Mesenchymal stem cell (in vitro differentiated cells and primary cell): ENCODE measurements at regions not wholly inside any gene's neighbourhood (a gene's known extent, or its start where the extent isn't known, plus 50 kb on each side); places are given as distances from the start of the nearest gene placed in this dataset.
A peak's percentile ranks its signal among the peaks of the same experiment; 100 is the strongest.

Experiments
- DNase-seq: peaks from one replicate; pipeline ENCODE4 v3.0.0-alpha.2; 2013
- H2AFZ ChIP-seq: one replicate; pipeline ENCODE4 v1.6.1; 2013; ENCODE audit warnings: low read depth, mild to moderate bottlenecking, control low read depth, inconsistent platforms, low read length, moderate library complexity
- H2AK5ac ChIP-seq: 2 replicates; pipeline ENCODE4 v1.6.1; 2013; ENCODE audit warnings: low read length, moderate library complexity, mild to moderate bottlenecking, inconsistent platforms; ENCODE audit not compliant: severe bottlenecking
- H2BK120ac ChIP-seq: one replicate; pipeline ENCODE4 v1.6.1; 2013; ENCODE audit warnings: low read depth, mild to moderate bottlenecking, inconsistent platforms, low read length, moderate library complexity
- H2BK12ac ChIP-seq, 2 experiments: one replicate each; pipeline ENCODE4 v1.6.1; 2013; ENCODE audit warnings: inconsistent platforms in 2 of 2, low read length in 2 of 2, mild to moderate bottlenecking in 2 of 2, moderate library complexity in 2 of 2, control low read depth in 1 of 2
- H2BK15ac ChIP-seq: one replicate; pipeline ENCODE4 v1.6.1; 2013; ENCODE audit warnings: mild to moderate bottlenecking, low read depth, inconsistent platforms; ENCODE audit not compliant: poor library complexity, severe bottlenecking
- H2BK5ac ChIP-seq: 2 replicates; pipeline ENCODE4 v1.6.1; 2013; ENCODE audit warnings: low read depth, mild to moderate bottlenecking, low read length, control low read depth, inconsistent platforms; ENCODE audit not compliant: poor library complexity, severe bottlenecking
- H3K14ac ChIP-seq, 2 experiments: one replicate each; pipeline ENCODE4 v1.6.1; 2013; ENCODE audit warnings: inconsistent platforms in 2 of 2, low read length in 2 of 2, control low read depth in 1 of 2, mild to moderate bottlenecking in 1 of 2, moderate library complexity in 1 of 2
- H3K18ac ChIP-seq, 2 experiments: one replicate each; pipeline ENCODE4 v1.6.1; 2013; ENCODE audit warnings: inconsistent platforms in 2 of 2, low read length in 2 of 2, control low read depth in 1 of 2, low read depth in 1 of 2, mild to moderate bottlenecking in 1 of 2
- H3K23ac ChIP-seq, 2 experiments: one replicate each; pipeline ENCODE4 v1.6.1; 2013; ENCODE audit warnings: inconsistent platforms in 2 of 2, low read length in 2 of 2, mild to moderate bottlenecking in 2 of 2, moderate library complexity in 2 of 2, control low read depth in 1 of 2
- H3K27ac ChIP-seq: 2 replicates; pipeline ENCODE4 v1.5.1; 2013; ENCODE audit warnings: mild to moderate bottlenecking, moderate library complexity, low read length, control low read depth, inconsistent platforms; ENCODE audit not compliant: poor library complexity, severe bottlenecking
- H3K27me3 ChIP-seq, 2 experiments: 2 replicates each; pipeline versions ENCODE4 v1.6.1 to v1.7.0; 2013; ENCODE audit warnings: low read length in 2 of 2, mild to moderate bottlenecking in 2 of 2, moderate library complexity in 2 of 2, control low read depth in 1 of 2, inconsistent platforms in 1 of 2; ENCODE audit not compliant: control insufficient read depth in 1 of 2, insufficient read depth in 1 of 2
- H3K36me3 ChIP-seq, 2 experiments: 2 replicates each; pipeline versions ENCODE4 v1.6.1 to v1.7.0; 2013; ENCODE audit warnings: low read length in 2 of 2, control low read depth in 1 of 2, inconsistent platforms in 1 of 2, low read depth in 1 of 2, mild to moderate bottlenecking in 1 of 2; ENCODE audit not compliant: insufficient read depth in 2 of 2, control insufficient read depth in 1 of 2
- H3K4ac ChIP-seq, 2 experiments: one replicate each; pipeline ENCODE4 v1.6.1; 2013; ENCODE audit warnings: inconsistent platforms in 2 of 2, low read length in 2 of 2, mild to moderate bottlenecking in 2 of 2, moderate library complexity in 2 of 2, control low read depth in 1 of 2, low read depth in 1 of 2
- H3K4me1 ChIP-seq: 2 replicates; pipeline ENCODE4 v1.6.1; 2013; ENCODE audit warnings: low read depth, low read length, control low read depth; ENCODE audit not compliant: control insufficient read depth, insufficient read depth
- H3K4me2 ChIP-seq: 2 replicates; pipeline ENCODE4 v1.6.1; 2013; ENCODE audit warnings: low read length, mild to moderate bottlenecking, inconsistent platforms; ENCODE audit not compliant: poor library complexity, severe bottlenecking
- H3K4me3 ChIP-seq, 2 experiments: 2 replicates each; pipeline versions ENCODE4 v1.5.1 to v1.7.0; 2013; ENCODE audit warnings: low read length in 2 of 2, mild to moderate bottlenecking in 2 of 2, control low read depth in 1 of 2, low read depth in 1 of 2; ENCODE audit not compliant: insufficient read depth in 1 of 2
- H3K79me1 ChIP-seq: replicated peaks from 2 replicates; pipeline ENCODE4 v1.6.1; 2013; ENCODE audit warnings: mild to moderate bottlenecking, control low read depth, low read length, inconsistent platforms; ENCODE audit not compliant: poor library complexity, severe bottlenecking
- H3K9ac ChIP-seq: 2 replicates; pipeline ENCODE4 v1.7.0; 2013; ENCODE audit warnings: mild to moderate bottlenecking, low read length, moderate library complexity
- H3K9me3 ChIP-seq: 2 replicates; pipeline ENCODE4 v1.7.0; 2013; ENCODE audit warnings: mild to moderate bottlenecking, low read length; ENCODE audit not compliant: control insufficient read depth
- H4K8ac ChIP-seq: one replicate; pipeline ENCODE4 v1.6.1; 2013; ENCODE audit warnings: inconsistent platforms, mild to moderate bottlenecking, low read length, moderate library complexity
- H4K91ac ChIP-seq: one replicate; pipeline ENCODE4 v1.6.1; 2013; ENCODE audit warnings: mild to moderate bottlenecking, low read length, inconsistent platforms
- WGBS: methylation state at CpG from one replicate; pipeline ENCODE4 v1.1.7; 2013; ENCODE audit warnings: mixed read lengths; 5-methylcytosine and 5-hydroxymethylcytosine counted together

DNA sequence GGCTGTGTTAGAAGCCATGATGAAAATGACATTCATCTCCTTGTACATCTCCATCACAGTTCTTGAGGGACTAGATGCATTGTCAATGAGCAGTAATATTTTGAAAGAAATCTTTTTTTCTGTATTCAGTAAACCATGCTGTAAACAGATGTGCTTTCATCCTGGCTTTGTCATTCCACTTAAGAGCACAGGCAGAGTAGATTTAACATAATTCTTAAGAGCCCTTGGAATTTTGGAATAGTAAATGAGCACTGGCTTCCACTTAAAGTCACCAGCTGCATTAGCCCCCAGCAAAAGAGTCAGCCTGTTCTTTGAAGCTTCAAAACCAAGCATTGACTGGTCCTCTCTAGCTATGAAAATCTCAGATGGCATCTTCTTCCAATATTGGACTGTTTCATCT lies 197.8 kb upstream of the HDDC2 start:
- H3K18ac ChIP-seq: no peak overlapping the region

DNA sequence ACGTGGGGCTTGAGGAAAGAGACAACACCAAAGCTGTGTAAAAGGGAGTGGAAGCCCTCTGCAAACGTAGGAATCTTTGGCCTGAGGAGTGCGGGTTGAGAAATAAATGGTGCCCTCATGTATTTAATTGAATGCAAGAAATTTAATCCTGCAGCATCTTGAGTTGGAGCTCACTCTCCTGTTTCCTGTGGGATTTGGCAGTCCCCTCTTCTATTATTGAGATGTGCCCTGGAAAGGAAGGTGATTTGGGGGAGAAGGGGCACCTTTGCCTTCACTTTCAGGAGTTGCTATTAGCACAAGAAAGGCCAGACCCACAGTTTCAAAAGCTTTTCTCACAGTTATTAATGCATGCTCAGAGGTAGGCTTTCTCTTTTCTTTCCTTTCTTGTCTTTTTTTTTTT lies 201.4 kb upstream of the HDDC2 start:
- H4K91ac ChIP-seq: no peak overlapping the region
- H3K9me3 ChIP-seq: peaks cover 3% of the 10 kb centered on the region
- H2BK15ac ChIP-seq: no peak overlapping the region
- no peak overlapping the region for H3K4me3 ChIP-seq
- no peak overlapping the region for H2AK5ac ChIP-seq
- H2BK5ac ChIP-seq: no peak overlapping the region
- H3K9ac ChIP-seq: no peak overlapping the region
- no peak overlapping the region for H2BK12ac ChIP-seq
- peaks cover 0 to 5% of the 10 kb centered on the region in 2 experiments for H3K27me3 ChIP-seq
- DNase-seq: no peak
- no peak overlapping the region for H2AFZ ChIP-seq
- 56% methylated on average over 3 of the region's 3 CpGs for WGBS
- no peaks in the 10 kb centered on the region for H3K79me1 ChIP-seq
- no peak overlapping the region for H3K23ac ChIP-seq
- no peak overlapping the region for H3K4ac ChIP-seq
- H4K8ac ChIP-seq: no peak overlapping the region
- H3K14ac ChIP-seq: no peak overlapping the region
- peaks cover 1% of the 10 kb centered on the region for H3K4me1 ChIP-seq
- H3K4me2 ChIP-seq: no peak overlapping the region
- H3K18ac ChIP-seq: no peak overlapping the region
- H3K27ac ChIP-seq: no peak overlapping the region
- H3K36me3 ChIP-seq: no peaks in the 10 kb centered on the region
- no peak overlapping the region for H2BK120ac ChIP-seq

More for the DNA sequence above, 197.8 kb upstream of the HDDC2 start:
- H2BK12ac ChIP-seq: no peak overlapping the region
- H3K23ac ChIP-seq: no peak overlapping the region
- DNase-seq: no peak
- H3K9ac ChIP-seq: no peak overlapping the region
- no peak overlapping the region for H2BK15ac ChIP-seq
- no peak overlapping the region for H3K14ac ChIP-seq
- no peaks in the 10 kb centered on the region for H3K9me3 ChIP-seq
- no peak overlapping the region for H2BK5ac ChIP-seq
- no peak overlapping the region for H3K4me2 ChIP-seq
- no peak overlapping the region for H3K27ac ChIP-seq
- H2AK5ac ChIP-seq: no peak overlapping the region
- H3K27me3 ChIP-seq: peaks cover 0 to 3% of the 10 kb centered on the region in 2 experiments
- no peak overlapping the region for H2AFZ ChIP-seq
- no peak overlapping the region for H3K4ac ChIP-seq
- no peak overlapping the region for H2BK120ac ChIP-seq
- no peaks in the 10 kb centered on the region for H3K36me3 ChIP-seq
- H4K8ac ChIP-seq: no peak overlapping the region
- no peaks in the 10 kb centered on the region for H3K79me1 ChIP-seq
- H4K91ac ChIP-seq: no peak overlapping the region
- H3K4me3 ChIP-seq: no peak overlapping the region
- H3K4me1 ChIP-seq: no peaks in the 10 kb centered on the region

DNA sequence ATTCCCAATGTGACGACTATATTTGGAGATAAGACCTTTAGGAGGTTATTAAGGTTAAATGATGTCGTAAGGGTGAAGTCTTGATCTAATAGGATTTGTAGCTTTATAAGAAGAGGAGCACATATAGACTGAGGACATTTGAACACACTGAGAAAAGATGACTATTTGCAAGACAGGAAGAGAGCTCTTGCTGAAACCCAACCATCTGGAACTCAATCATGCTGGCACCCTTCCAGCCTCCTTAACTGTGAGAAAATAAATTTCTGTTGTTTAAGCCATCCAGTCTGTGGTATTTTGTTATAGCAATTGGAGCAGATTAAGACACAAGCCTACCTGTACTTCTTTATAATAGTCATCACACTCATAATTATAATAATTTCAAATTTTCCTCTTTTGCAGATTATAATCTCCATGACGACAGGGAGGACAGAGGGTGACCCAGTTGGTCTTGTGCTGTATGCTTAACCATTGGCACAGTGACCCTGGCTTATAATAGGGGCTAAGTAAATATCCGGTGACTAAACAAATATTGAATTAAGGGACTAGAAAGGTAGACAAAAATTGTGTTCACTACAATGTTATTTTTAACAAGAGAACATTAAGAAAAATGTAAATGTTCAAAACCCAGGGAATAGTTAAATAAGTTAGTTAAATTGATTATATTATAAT lies 206.4 kb upstream of the HDDC2 start:
- Histone ChIP-seq H3K4me2 (no peak overlapping the region), H2BK120ac (no peak overlapping the region), H3K14ac (no peak overlapping the region), H3K18ac (no peak overlapping the region), H3K4ac (no peak overlapping the region), H3K79me1 (no peaks in the 10 kb centered on the region), H3K4me3 (no peak overlapping the region), H2AK5ac (no peak overlapping the region), H2BK12ac (no peak overlapping the region), H3K27ac (no peak overlapping the region), H3K4me1 (peaks cover 3% of the 10 kb centered on the region), H3K27me3 (peaks cover 0 to 5% of the 10 kb centered on the region in 2 experiments), H4K91ac (no peak overlapping the region), H2BK5ac (no peak overlapping the region), H2AFZ (no peak overlapping the region), H4K8ac (no peak overlapping the region), H3K9ac (no peak overlapping the region), H3K9me3 (peaks cover 3% of the 10 kb centered on the region), H3K36me3 (no peaks in the 10 kb centered on the region), H2BK15ac (no peak overlapping the region), H3K23ac (no peak overlapping the region)
- WGBS: 88% methylated on average over 3 of the region's 4 CpGs
- DNase-seq: peak; percentile 52

DNA sequence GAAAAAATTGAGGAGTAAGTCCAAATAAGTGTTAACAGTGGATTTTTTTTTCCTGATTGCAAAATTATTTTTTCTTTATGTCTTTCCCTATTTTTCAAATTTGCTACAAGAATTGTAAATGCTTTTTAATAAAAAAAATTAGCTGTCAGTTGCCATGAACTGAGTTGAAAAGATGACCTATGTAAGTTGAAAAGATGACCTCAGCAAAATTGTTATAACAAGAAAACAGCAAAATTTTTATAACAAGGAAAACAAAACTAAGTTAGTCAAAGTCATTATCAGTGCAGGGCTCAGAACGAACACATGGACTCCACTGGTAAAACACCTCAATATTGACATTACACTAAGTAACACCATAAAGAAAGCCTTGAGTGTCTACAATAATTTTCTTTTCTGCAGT lies 207.0 kb upstream of the HDDC2 start:
- H2BK120ac ChIP-seq: no peak overlapping the region
- H2BK12ac ChIP-seq: no peak overlapping the region
- H3K79me1 ChIP-seq: no peaks in the 10 kb centered on the region
- peaks cover 3% of the 10 kb centered on the region for H3K4me1 ChIP-seq
- peaks cover 3% of the 10 kb centered on the region for H3K9me3 ChIP-seq
- no peak overlapping the region for H3K14ac ChIP-seq
- no peak for DNase-seq
- H3K27ac ChIP-seq: no peak overlapping the region
- no peak overlapping the region for H4K8ac ChIP-seq
- H3K23ac ChIP-seq: no peak overlapping the region
- H3K4me2 ChIP-seq: no peak overlapping the region
- H4K91ac ChIP-seq: no peak overlapping the region
- no peak overlapping the region for H3K18ac ChIP-seq
- no peak overlapping the region for H2BK5ac ChIP-seq
- H3K4me3 ChIP-seq: no peak overlapping the region
- H2BK15ac ChIP-seq: no peak overlapping the region
- peaks cover 0 to 3% of the 10 kb centered on the region in 2 experiments for H3K27me3 ChIP-seq
- no peak overlapping the region for H2AK5ac ChIP-seq
- no peak overlapping the region for H3K9ac ChIP-seq
- WGBS: 84% methylated on average over 1 of the region's 1 CpG
- H2AFZ ChIP-seq: no peak overlapping the region
- no peaks in the 10 kb centered on the region for H3K36me3 ChIP-seq
- H3K4ac ChIP-seq: no peak overlapping the region
